ENCODE measurements at regions not wholly inside any gene's neighbourhood (a gene's known extent, or its start where the extent isn't known, plus 50 kb on each side); places are given as distances from the start of the nearest gene placed in this dataset.

- no peaks in the 10 kb centered on the region for H3K4me1 ChIP-seq (ENCODE audit: control insufficient read depth, insufficient read depth, low read length)
- no peaks in the 10 kb centered on the region for H3K36me3 ChIP-seq (ENCODE audit: control insufficient read depth, insufficient read depth, low read length)
- H3K9me3 ChIP-seq (ENCODE audit: control insufficient read depth, low read depth, low read length) = peaks cover 2% of the 10 kb centered on the region
- H3K27me3 ChIP-seq (ENCODE audit: control insufficient read depth, insufficient read depth, low read length) = no peaks in the 10 kb centered on the region
- no CpG with 5 or more reads among the region's 17 CpGs for WGBS (ENCODE audit: insufficient coverage, low lambda C conversion rate)
- DNase-seq = no peak
- no peak overlapping the region for H3K4me3 ChIP-seq (ENCODE audit: low read length)
- no peak overlapping the region for H3K27ac ChIP-seq (ENCODE audit: low read length)
Measured at GRCh38 chr12:31781894-31782540, 53.2 kb upstream of the AMN1 start.

- Histone ChIP-seq H3K4me1 (ENCODE audit: control insufficient read depth, insufficient read depth, low read length) (no peaks in the 10 kb centered on the region), H3K27ac (ENCODE audit: low read length) (no peak overlapping the region), H3K27me3 (ENCODE audit: control insufficient read depth, insufficient read depth, low read length) (no peaks in the 10 kb centered on the region), H3K4me3 (ENCODE audit: low read length) (no peak overlapping the region), H3K36me3 (ENCODE audit: control insufficient read depth, insufficient read depth, low read length) (no peaks in the 10 kb centered on the region), H3K9me3 (ENCODE audit: control insufficient read depth, low read depth, low read length) (peaks cover 2% of the 10 kb centered on the region)
- no CpG with 5 or more reads among the region's 5 CpGs for WGBS (ENCODE audit: insufficient coverage, low lambda C conversion rate)
- DNase-seq = no peak
Measured at GRCh38 chr12:31780096-31780495, 51.3 kb upstream of the AMN1 start.

- peaks cover 2% of the 10 kb centered on the region for H3K9me3 ChIP-seq (ENCODE audit: control insufficient read depth, low read depth, low read length)
- H3K27me3 ChIP-seq (ENCODE audit: control insufficient read depth, insufficient read depth, low read length) = no peaks in the 10 kb centered on the region
- WGBS (ENCODE audit: insufficient coverage, low lambda C conversion rate) = 60% methylated on average over 1 of the region's 5 CpGs
- H3K4me3 ChIP-seq (ENCODE audit: low read length) = no peak overlapping the region
- no peaks in the 10 kb centered on the region for H3K4me1 ChIP-seq (ENCODE audit: control insufficient read depth, insufficient read depth, low read length)
- H3K36me3 ChIP-seq (ENCODE audit: control insufficient read depth, insufficient read depth, low read length) = no peaks in the 10 kb centered on the region
- no peak for DNase-seq
- no peak overlapping the region for H3K27ac ChIP-seq (ENCODE audit: low read length)
Measured at GRCh38 chr12:31778687-31779086, 49.9 kb upstream of the AMN1 start.
